HS-27A (cell line): ENCODE measurements at regions not wholly inside any gene's neighbourhood (a gene's known extent, or its start where the extent isn't known, plus 50 kb on each side); places are given as distances from the start of the nearest gene placed in this dataset.

ENCODE experiments used
- DNase-seq: peaks from one replicate; pipeline ENCODE4 v3.0.0-alpha.2; 2012; ENCODE audit warnings: low read depth, missing footprints

- no peak for DNase-seq
These were observed 1335.3 kb downstream of the TBC1D22A start for GRCh38 chr22:48097723-48098122.

GRCh38 chr22:48096851-48097665, 1334.6 kb downstream of the TBC1D22A start:
- DNase-seq = no peak

- no peak for DNase-seq
These were observed 1334.0 kb downstream of the TBC1D22A start for GRCh38 chr22:48096411-48096810.

GRCh38 chr22:48093981-48094380, 1331.5 kb downstream of the TBC1D22A start:
- DNase-seq = no peak

GRCh38 chr22:48092866-48093265, 1330.4 kb downstream of the TBC1D22A start:
- no peak for DNase-seq

GRCh38 chr22:48091656-48092223, 1329.3 kb downstream of the TBC1D22A start:
- DNase-seq = no peak

GRCh38 chr22:48091060-48091650, 1328.7 kb downstream of the TBC1D22A start:
- no peak for DNase-seq

- no peak for DNase-seq
These were observed 1327.9 kb downstream of the TBC1D22A start for GRCh38 chr22:48090332-48090672.

- no peak for DNase-seq
These were observed 1327.3 kb downstream of the TBC1D22A start for GRCh38 chr22:48089601-48090331.

GRCh38 chr22:48088926-48089536, 1326.6 kb downstream of the TBC1D22A start:
- no peak for DNase-seq

- DNase-seq = no peak
These were observed 1325.8 kb downstream of the TBC1D22A start for GRCh38 chr22:48088251-48088650.

- DNase-seq = no peak
These were observed 1323.6 kb downstream of the TBC1D22A start for GRCh38 chr22:48085901-48086645.

GRCh38 chr22:48084729-48085050, 1322.2 kb downstream of the TBC1D22A start:
- DNase-seq = no peak

GRCh38 chr22:48084041-48084728, 1321.7 kb downstream of the TBC1D22A start:
- DNase-seq = no peak

GRCh38 chr22:48083502-48083901, 1321.1 kb downstream of the TBC1D22A start:
- DNase-seq = no peak

GRCh38 chr22:48082284-48082683, 1319.8 kb downstream of the TBC1D22A start:
- DNase-seq = no peak

GRCh38 chr22:48081281-48081680, 1318.8 kb downstream of the TBC1D22A start:
- no peak for DNase-seq

GRCh38 chr22:48080316-48081165, 1318.1 kb downstream of the TBC1D22A start:
- no peak for DNase-seq

GRCh38 chr22:48079505-48080290, 1317.2 kb downstream of the TBC1D22A start:
- DNase-seq = no peak
